ENCODE measurements at regions not wholly inside any gene's neighbourhood (a gene's known extent, or its start where the extent isn't known, plus 50 kb on each side); places are given as distances from the start of the nearest gene placed in this dataset.

DNA sequence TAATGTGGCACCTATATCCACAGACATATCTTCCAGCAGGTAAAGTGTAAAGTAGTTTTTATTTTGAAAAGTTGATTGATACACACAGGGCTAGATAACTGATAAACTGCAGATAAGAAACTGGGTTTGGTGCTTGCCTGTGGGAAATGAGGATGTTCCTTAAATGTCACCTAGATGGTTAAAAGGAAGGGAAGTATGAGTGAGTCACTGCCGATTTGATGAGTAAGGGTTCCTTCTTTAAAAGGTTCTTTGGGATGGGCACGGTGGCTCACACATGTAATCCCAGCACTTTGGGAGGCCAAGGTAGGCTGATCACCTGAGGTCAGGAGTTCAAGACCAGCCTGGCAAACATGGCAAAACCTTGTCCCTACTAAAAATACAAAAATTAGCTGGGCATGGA is 73.8 kb upstream of the FRY start:
- no peak for ATAC-seq (ENCODE audit: insufficient read depth, low read depth)
- Histone ChIP-seq H3K4me1 (ENCODE audit: insufficient read depth, low read length) (no peaks in the 10 kb centered on the region), H3K79me2 (ENCODE audit: insufficient read depth, low read length) (no peaks in the 10 kb centered on the region), H4K20me1 (ENCODE audit: insufficient read depth, low read length) (no peaks in the 10 kb centered on the region), H3K4me2 (ENCODE audit: insufficient read depth, low read length) (no peak overlapping the region), H3K4me3 (ENCODE audit: low read depth in 1 of 2, low read length in 2 of 2) (no peak overlapping the region), H3K27ac (ENCODE audit: low read length) (no peak overlapping the region), H3K27me3 (ENCODE audit: insufficient read depth, low read length, poor library complexity) (no peaks in the 10 kb centered on the region), H3K36me3 (ENCODE audit: insufficient read depth, low read length) (no peaks in the 10 kb centered on the region), H3K9me3 (ENCODE audit: insufficient read depth, low read length, severe bottlenecking) (no peaks in the 10 kb centered on the region), H3K9ac (ENCODE audit: low read depth, low read length) (no peak overlapping the region), H2AFZ (ENCODE audit: low read depth, low read length) (no peak overlapping the region)
- DNase-seq = no peak
- TF ChIP-seq EZH2 (IDR thresholded peaks at IDR 0.05; ENCODE audit: borderline replicate concordance, low read depth, low read length, severe bottlenecking) = no peak
- TF ChIP-seq, protein P1, sequence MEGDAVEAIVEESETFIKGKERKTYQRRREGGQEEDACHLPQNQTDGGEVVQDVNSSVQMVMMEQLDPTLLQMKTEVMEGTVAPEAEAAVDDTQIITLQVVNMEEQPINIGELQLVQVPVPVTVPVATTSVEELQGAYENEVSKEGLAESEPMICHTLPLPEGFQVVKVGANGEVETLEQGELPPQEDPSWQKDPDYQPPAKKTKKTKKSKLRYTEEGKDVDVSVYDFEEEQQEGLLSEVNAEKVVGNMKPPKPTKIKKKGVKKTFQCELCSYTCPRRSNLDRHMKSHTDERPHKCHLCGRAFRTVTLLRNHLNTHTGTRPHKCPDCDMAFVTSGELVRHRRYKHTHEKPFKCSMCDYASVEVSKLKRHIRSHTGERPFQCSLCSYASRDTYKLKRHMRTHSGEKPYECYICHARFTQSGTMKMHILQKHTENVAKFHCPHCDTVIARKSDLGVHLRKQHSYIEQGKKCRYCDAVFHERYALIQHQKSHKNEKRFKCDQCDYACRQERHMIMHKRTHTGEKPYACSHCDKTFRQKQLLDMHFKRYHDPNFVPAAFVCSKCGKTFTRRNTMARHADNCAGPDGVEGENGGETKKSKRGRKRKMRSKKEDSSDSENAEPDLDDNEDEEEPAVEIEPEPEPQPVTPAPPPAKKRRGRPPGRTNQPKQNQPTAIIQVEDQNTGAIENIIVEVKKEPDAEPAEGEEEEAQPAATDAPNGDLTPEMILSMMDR (IDR thresholded peaks at IDR 0.05; ENCODE audit: borderline replicate concordance, extremely low read depth, low read length, poor library complexity, severe bottlenecking) = no peak

DNA sequence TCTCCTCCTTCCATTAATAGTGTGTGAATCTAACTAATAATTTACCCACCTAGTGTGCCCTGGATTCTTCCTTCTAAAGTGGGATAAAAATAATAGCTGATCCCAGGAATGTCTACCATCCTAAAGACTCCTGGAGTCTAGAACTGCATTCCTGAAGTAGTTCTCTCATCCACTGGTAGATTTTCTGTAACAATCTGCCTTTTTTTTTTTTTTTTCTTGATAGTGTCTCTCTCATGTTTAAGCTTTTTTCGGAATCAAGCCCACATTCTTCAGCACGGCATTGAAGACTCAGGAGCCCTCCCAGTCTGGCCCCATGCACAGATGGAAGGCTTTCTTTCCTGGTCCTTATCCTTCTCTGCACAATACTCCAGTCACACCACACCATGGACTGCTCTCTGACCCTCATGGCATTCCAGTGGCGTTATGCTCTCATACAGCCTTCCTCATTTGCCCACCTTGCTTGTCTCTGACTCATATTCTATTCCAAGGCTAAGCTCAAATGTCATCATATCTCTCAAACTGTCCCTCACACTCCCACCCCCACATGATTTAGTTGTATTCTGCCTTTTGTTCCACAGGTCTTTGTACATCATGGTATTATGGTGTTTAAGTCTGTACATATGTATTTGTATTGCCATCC is 68.7 kb upstream of the FRY start:
- no peaks in the 10 kb centered on the region for H3K9me3 ChIP-seq (ENCODE audit: insufficient read depth, low read length, severe bottlenecking)
- H3K9ac ChIP-seq (ENCODE audit: low read depth, low read length) = no peak overlapping the region
- H3K4me3 ChIP-seq (ENCODE audit: low read depth in 1 of 2, low read length in 2 of 2) = no peak overlapping the region
- H2AFZ ChIP-seq (ENCODE audit: low read depth, low read length) = no peak overlapping the region
- no peak overlapping the region for H3K4me2 ChIP-seq (ENCODE audit: insufficient read depth, low read length)
- no peaks in the 10 kb centered on the region for H3K79me2 ChIP-seq (ENCODE audit: insufficient read depth, low read length)
- DNase-seq = no peak
- no peaks in the 10 kb centered on the region for H3K4me1 ChIP-seq (ENCODE audit: insufficient read depth, low read length)
- no peaks in the 10 kb centered on the region for H4K20me1 ChIP-seq (ENCODE audit: insufficient read depth, low read length)
- H3K36me3 ChIP-seq (ENCODE audit: insufficient read depth, low read length) = no peaks in the 10 kb centered on the region
- H3K27ac ChIP-seq (ENCODE audit: low read length) = no peak overlapping the region
- H3K27me3 ChIP-seq (ENCODE audit: insufficient read depth, low read length, poor library complexity) = no peaks in the 10 kb centered on the region
- TF ChIP-seq, protein P1 (IDR thresholded peaks at IDR 0.05; ENCODE audit: borderline replicate concordance, extremely low read depth, low read length, poor library complexity, severe bottlenecking) = no peak
- no peak for ATAC-seq (ENCODE audit: insufficient read depth, low read depth)

DNA sequence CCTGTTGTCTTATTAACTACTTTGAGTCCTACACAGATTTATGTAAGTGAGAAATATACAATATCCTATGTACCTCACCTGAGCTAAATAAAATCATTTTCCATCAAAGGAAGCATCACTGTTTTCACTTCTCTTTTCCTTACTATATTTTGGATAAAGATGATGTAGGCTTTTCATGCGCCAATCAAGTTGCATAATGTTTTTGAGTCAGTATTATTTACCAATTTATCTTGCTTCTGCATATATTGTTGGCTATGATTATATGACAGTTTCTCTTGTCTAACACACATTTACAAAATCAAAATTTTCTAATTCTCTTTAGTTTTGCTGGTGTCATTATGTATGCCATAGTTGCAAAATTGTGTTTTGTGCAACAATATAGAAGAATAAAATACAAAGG is 67.9 kb upstream of the FRY start:
- no peak for DNase-seq
- Histone ChIP-seq H3K27ac (ENCODE audit: low read length) (no peak overlapping the region), H3K4me2 (ENCODE audit: insufficient read depth, low read length) (no peak overlapping the region), H3K9me3 (ENCODE audit: insufficient read depth, low read length, severe bottlenecking) (no peaks in the 10 kb centered on the region), H3K9ac (ENCODE audit: low read depth, low read length) (no peak overlapping the region), H3K79me2 (ENCODE audit: insufficient read depth, low read length) (no peaks in the 10 kb centered on the region), H4K20me1 (ENCODE audit: insufficient read depth, low read length) (no peaks in the 10 kb centered on the region), H3K27me3 (ENCODE audit: insufficient read depth, low read length, poor library complexity) (no peaks in the 10 kb centered on the region), H3K4me1 (ENCODE audit: insufficient read depth, low read length) (no peaks in the 10 kb centered on the region), H3K36me3 (ENCODE audit: insufficient read depth, low read length) (no peaks in the 10 kb centered on the region), H3K4me3 (ENCODE audit: low read depth in 1 of 2, low read length in 2 of 2) (no peak overlapping the region), H2AFZ (ENCODE audit: low read depth, low read length) (no peak overlapping the region)
- TF ChIP-seq, protein P1 (IDR thresholded peaks at IDR 0.05; ENCODE audit: borderline replicate concordance, extremely low read depth, low read length, poor library complexity, severe bottlenecking) = no peak
- no peak for TF ChIP-seq EZH2 (IDR thresholded peaks at IDR 0.05; ENCODE audit: borderline replicate concordance, low read depth, low read length, severe bottlenecking)
- ATAC-seq (ENCODE audit: insufficient read depth, low read depth) = no peak

DNA sequence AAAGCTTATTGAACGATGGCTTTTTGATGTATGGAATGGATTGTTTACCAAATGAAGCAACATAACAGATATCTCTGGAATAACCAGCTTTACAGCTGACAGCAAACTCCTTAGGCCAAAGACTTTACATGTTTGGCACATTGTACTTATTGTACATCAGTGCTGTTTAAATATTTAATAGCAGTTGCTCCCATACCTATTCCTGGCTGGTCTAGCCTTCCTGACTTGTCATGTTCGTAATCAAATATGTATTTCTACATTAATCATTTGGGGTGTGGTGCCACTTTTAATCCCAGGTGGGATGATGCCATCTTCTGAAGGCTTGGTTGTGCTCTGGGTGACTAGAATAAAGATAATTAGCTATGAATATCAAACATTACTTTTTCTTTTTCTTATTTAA is 67.4 kb upstream of the FRY start:
- no peak overlapping the region for H3K9ac ChIP-seq (ENCODE audit: low read depth, low read length)
- H3K27ac ChIP-seq (ENCODE audit: low read length) = no peak overlapping the region
- TF ChIP-seq, protein P1 (IDR thresholded peaks at IDR 0.05; ENCODE audit: borderline replicate concordance, extremely low read depth, low read length, poor library complexity, severe bottlenecking) = no peak
- no peak for TF ChIP-seq EZH2 (IDR thresholded peaks at IDR 0.05; ENCODE audit: borderline replicate concordance, low read depth, low read length, severe bottlenecking)
- H3K79me2 ChIP-seq (ENCODE audit: insufficient read depth, low read length) = no peaks in the 10 kb centered on the region
- no peaks in the 10 kb centered on the region for H3K4me1 ChIP-seq (ENCODE audit: insufficient read depth, low read length)
- no peak for ATAC-seq (ENCODE audit: insufficient read depth, low read depth)
- no peaks in the 10 kb centered on the region for H3K9me3 ChIP-seq (ENCODE audit: insufficient read depth, low read length, severe bottlenecking)
- H4K20me1 ChIP-seq (ENCODE audit: insufficient read depth, low read length) = no peaks in the 10 kb centered on the region
- H2AFZ ChIP-seq (ENCODE audit: low read depth, low read length) = no peak overlapping the region
- no peaks in the 10 kb centered on the region for H3K27me3 ChIP-seq (ENCODE audit: insufficient read depth, low read length, poor library complexity)
- H3K4me2 ChIP-seq (ENCODE audit: insufficient read depth, low read length) = no peak overlapping the region
- no peak for DNase-seq
- H3K36me3 ChIP-seq (ENCODE audit: insufficient read depth, low read length) = no peaks in the 10 kb centered on the region
- H3K4me3 ChIP-seq (ENCODE audit: low read depth in 1 of 2, low read length in 2 of 2) = no peak overlapping the region

Measured in DND-41 (cell line).